ENCODE measurements at regions not wholly inside any gene's neighbourhood (a gene's known extent, or its start where the extent isn't known, plus 50 kb on each side); places are given as distances from the start of the nearest gene placed in this dataset.

GRCh38 chr6:53744321-53744720 is 50.5 kb upstream of the LRRC1 start:
- no peak for DNase-seq (ENCODE audit: low read depth)

DNA sequence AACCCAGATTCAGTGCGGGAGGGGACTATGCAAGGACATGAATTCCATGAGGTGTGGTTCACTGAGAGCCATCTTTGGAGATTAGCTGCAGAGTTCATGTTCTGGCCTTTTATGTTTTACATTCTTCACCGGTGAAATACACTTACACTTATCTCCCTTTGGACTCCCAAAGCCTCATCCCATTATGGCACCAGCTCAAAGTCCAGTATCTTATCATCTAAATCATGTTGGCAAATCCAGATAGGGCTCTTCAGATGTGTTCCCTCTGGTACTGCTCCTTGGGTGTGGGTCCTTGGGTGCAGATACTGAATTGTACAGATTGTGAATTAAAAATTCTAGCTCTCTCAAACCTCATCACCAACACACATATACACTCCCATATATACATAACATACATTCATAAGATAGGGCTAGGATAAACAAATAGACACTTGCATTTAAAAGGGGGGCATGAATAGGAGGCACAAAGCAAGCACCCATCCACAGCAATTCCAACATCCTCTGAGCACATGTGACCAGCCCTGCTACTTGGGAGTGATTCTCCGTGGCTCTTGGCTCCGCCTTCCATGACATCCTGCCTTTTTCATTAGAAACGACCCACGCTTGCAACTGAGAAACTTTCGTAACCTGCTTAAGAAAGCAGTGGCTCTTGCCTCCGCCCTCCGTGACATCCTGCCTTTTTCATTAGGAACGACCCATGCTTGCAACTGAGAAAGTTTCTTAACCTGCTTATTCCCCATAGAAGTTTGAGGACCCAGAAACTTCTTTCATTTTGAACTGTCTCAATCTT is 53.6 kb upstream of the LRRC1 start:
- no peak for DNase-seq (ENCODE audit: low read depth)

DNA sequence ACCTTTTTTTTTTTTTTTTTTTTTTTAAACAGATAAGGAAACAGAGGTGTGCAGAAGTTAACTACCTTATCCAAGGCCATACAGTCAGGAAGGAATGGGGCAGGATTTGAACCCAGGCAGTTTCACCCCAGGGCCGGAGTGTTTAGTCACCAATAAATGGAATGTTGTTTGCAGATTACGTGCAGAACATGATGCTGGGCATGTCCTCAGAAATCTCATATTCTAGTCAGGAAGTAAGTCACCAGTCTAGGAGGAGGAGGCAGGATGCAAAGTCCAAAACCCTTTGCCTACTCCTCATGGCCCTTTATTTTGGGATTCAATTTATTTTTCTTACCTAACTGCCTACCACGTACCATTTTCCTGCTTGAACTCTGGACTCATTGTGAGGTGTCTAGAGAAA is 57.1 kb upstream of the LRRC1 start:
- no peak for DNase-seq (ENCODE audit: low read depth)

DNA sequence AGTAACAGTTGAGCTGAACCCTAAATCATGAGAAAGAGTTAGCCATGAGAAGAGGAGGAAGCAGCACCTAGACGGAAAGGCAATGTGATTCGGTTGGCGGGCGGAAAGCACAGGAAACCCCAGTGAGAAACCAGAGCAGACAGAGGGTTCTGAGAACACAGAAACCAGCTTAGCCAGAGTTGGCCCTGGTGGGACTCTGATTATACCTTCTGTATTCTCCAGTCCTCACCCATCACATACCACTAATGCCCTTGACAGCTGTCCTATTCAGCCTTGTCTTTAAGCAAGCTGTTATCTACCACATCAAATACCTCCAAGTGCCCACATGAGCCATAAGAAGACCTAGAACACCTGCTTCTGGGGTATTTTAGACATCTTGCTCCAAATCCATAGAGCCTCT is 58.9 kb upstream of the LRRC1 start:
- DNase-seq (ENCODE audit: low read depth): no peak

- DNase-seq (ENCODE audit: low read depth): no peak
These were observed 60.1 kb upstream of the LRRC1 start for GRCh38 chr6:53734473-53735299.

DNA sequence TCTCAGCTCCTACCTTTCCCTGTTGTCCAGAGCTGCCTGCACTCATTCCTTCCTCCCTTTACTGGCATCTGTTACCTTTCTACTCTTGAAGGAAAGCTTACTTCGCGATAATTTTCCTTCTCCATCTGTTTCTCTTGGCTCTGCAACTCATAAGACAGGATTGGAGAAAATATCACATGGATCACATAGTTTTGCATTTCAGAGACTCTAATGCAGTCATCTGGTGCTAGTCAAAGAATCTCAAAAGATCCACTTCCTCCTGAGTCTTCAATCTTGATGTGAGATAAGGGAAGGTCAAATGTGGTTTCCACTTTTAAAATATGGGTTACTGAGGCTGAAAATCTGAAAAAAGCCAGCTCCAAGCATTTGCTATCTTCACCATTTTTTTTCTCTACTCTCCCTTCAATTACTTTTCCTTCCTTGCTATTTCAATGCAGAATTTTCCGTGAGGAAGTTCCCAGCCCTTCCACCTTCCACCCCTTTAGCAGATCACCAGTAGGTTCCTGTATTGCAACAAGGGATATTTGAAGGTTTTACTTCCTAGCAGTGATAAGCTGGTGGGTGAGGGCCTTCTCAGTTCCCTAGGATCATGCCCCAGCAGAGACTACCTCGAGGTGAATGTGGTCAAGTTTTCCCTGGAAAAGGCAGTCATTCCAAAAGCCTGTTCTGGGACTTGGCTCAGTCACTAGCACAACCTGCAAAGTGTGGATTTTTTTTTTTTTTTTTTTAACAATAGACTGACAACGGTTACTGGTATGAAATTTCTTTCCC is 62.8 kb upstream of the LRRC1 start:
- no peak for DNase-seq (ENCODE audit: low read depth)

DNA sequence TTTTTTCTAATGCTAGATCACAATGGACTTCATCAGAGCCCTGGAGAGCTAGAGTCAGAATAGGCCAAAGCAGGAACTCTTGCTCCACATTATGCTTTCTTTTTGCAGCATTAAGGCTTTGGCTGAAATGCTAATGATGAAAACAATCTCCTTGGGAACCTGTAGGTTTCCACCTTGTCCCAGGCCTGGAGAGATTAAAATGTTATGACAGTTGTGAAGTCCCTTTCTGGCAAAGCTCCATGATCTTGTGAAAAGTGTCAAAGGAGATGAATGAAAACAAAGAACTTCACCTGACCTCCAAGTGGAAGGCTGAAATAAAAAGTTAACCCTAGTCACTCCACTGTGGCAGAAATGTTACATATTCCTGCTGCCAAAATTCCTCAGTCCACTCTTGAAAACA is 64.0 kb upstream of the LRRC1 start:
- DNase-seq (ENCODE audit: low read depth): no peak

DNA sequence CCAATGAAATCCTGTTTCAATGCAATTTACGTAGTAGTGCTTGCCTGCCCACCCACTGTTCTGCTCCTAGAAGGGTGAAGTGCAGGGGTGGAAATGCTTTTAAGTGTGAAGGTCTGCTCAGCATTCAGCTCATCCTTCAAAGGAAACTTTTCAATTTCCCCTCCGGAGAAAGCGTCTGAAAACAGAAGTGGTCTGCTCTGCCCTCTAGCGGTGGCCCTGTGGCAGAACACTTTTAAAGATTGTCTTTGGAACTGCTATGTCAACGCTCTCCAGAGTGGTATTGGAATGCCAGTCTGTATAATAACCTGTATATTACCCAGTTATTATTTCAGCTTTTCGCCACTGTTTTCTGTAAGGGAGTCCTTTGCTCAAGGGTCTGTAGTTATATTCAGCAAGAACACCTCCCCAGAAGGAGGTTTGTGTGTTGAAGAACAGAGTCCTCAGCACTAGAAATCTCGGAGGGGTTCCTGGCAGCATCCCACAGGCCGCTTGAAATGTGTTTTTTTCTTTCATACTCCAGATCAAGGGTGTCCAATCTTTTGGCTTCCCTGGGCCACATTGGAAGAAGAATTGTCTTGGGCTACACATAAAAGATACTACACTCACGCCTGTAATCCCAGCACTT is 63.1 kb upstream of the KLHL31 start:
- peak; percentile 11 for DNase-seq (ENCODE audit: low read depth)

GRCh38 chr6:53727748-53728147 is 62.2 kb upstream of the KLHL31 start:
- DNase-seq (ENCODE audit: low read depth): no peak

DNA sequence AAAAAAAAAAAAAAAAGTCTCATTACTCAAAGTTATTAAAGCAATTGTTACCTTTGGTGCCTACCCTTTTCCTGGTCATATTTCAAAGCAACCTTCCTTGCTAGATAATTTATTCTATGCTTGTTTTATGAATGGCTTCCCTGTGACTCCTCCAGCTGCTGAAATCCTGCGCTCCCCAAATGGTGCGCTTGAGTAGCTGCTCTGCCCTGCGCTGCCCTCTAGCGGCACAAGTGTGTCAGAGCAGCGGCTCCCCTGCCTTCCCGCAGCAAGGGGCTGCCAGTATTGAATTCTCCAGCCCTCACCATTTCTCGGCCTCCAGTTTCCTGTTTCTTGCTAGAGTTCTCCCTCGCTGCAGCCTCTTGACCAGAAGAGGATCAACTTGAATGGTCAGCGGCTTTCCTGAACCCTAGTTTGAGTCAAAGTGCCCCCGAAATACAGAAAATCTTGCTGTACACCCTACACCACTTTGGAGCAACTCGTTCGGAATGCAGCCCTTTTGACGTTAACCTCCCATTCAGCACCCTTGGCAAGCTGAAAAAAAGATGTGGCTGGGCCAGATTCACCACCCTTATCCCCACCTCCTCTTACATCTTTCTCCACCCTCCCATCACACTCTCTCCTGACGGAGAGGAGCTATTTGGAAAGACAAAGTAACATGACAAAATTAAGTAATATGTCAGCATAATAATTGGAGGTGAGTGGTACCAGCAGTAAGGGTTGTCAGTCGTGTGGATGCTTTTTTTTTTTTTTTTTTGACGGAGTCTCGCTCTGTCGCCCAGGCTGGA is 60.4 kb upstream of the KLHL31 start:
- DNase-seq (ENCODE audit: low read depth): peak; percentile 67

GRCh38 chr6:53724501-53724900 is 58.9 kb upstream of the KLHL31 start:
- DNase-seq (ENCODE audit: low read depth): no peak

- DNase-seq (ENCODE audit: low read depth): no peak
These were observed 57.8 kb upstream of the KLHL31 start for GRCh38 chr6:53723331-53723730.

GRCh38 chr6:53721766-53722165 is 56.2 kb upstream of the KLHL31 start:
- DNase-seq (ENCODE audit: low read depth): no peak

GRCh38 chr6:53718597-53719460 is 53.3 kb upstream of the KLHL31 start:
- no peak for DNase-seq (ENCODE audit: low read depth)

- no peak for DNase-seq (ENCODE audit: low read depth)
These were observed 52.0 kb upstream of the KLHL31 start for GRCh38 chr6:53717566-53717965.

DNA sequence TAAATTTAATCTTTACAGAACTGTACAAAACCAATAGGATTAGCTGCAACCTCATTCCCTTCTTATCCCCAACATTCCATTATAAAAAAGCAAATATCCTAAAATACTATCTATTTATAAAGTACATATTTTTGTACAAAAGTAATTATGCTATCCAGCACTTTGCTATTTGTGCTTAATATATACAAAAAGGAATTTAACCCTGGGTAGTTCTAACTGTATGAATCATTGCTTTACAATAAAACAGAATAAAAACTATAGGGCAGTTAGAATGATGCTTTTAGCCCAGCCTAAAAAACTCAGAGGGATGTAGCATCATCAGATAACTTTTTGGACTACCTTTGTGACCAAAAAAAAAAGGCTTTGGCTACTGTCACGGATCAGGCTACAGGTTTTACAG is 49.9 kb upstream of the KLHL31 start:
- DNase-seq (ENCODE audit: low read depth): no peak

Measured in stimulated activated CD8-positive, alpha-beta memory T cell treated with anti-CD3 and anti-CD28 coated beads, Interleukin-15, amount 100 ng/mL, for 24 hours (primary cell).